Lower lobe of right lung (tissue), 2 donors: ENCODE measurements at regions not wholly inside any gene's neighbourhood (a gene's known extent, or its start where the extent isn't known, plus 50 kb on each side); places are given as distances from the start of the nearest gene placed in this dataset.

Experiments used
- ATAC-seq, 2 donors: fragments of 200-7000 bp; cut with Tn5 transposase; one replicate each; pipeline ENCODE4 v1.9.1; 2020 to 2022; ENCODE audit warnings: mild to moderate bottlenecking in 2 of 2, moderate library complexity in 2 of 2
- DNase-seq: peaks from one replicate; pipeline ENCODE4 v3.0.0-alpha.2; 2020
- H3K27ac ChIP-seq: fragments of 200-600 bp; one replicate; pipeline ENCODE4 v1.8.0; 2022
- H3K27me3 ChIP-seq: fragments of 200-600 bp; one replicate; pipeline ENCODE4 v1.8.0; 2022; ENCODE audit warnings: low read depth
- H3K36me3 ChIP-seq: fragments of 200-600 bp; one replicate; pipeline ENCODE4 v1.8.0; 2022; ENCODE audit warnings: mild to moderate bottlenecking
- H3K4me1 ChIP-seq: fragments of 200-600 bp; one replicate; pipeline ENCODE4 v1.8.0; 2022
- H3K4me3 ChIP-seq: fragments of 200-600 bp; one replicate; pipeline ENCODE4 v1.8.0; 2022; ENCODE audit warnings: mild to moderate bottlenecking
- H3K9me3 ChIP-seq: fragments of 200-600 bp; one replicate; pipeline ENCODE4 v1.8.0; 2022
- intact Hi-C: fragments of 100-400 bp; cut with DNase I; formaldehyde crosslinking; loops from one replicate; pipeline ENCODE4 v1.11.0; 2022
- TF ChIP-seq, protein P1 (sequence below): fragments of 200-600 bp; IDR thresholded peaks from one replicate; pipeline ENCODE4 v1.8.0; 2022; ENCODE audit warnings: antibody characterized with exemption, mild to moderate bottlenecking
- donor health status: DM: no; HTN: yes; CAD: no; lungs with severe emphysema.

- no peaks in the 10 kb centered on the region for H3K9me3 ChIP-seq
- H3K4me3 ChIP-seq, result no peak overlapping the region
- H3K27ac ChIP-seq, result no peak overlapping the region
- H3K4me1 ChIP-seq, result no peaks in the 10 kb centered on the region
- H3K27me3 ChIP-seq, result no peaks in the 10 kb centered on the region
- H3K36me3 ChIP-seq, result no peaks in the 10 kb centered on the region
- intact Hi-C loops, result no loop called here
- no peak for ATAC-seq
- TF ChIP-seq, protein P1, sequence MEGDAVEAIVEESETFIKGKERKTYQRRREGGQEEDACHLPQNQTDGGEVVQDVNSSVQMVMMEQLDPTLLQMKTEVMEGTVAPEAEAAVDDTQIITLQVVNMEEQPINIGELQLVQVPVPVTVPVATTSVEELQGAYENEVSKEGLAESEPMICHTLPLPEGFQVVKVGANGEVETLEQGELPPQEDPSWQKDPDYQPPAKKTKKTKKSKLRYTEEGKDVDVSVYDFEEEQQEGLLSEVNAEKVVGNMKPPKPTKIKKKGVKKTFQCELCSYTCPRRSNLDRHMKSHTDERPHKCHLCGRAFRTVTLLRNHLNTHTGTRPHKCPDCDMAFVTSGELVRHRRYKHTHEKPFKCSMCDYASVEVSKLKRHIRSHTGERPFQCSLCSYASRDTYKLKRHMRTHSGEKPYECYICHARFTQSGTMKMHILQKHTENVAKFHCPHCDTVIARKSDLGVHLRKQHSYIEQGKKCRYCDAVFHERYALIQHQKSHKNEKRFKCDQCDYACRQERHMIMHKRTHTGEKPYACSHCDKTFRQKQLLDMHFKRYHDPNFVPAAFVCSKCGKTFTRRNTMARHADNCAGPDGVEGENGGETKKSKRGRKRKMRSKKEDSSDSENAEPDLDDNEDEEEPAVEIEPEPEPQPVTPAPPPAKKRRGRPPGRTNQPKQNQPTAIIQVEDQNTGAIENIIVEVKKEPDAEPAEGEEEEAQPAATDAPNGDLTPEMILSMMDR, result no peak
- DNase-seq, result no peak
These were observed 386.6 kb downstream of the CENPC start for GRCh38 chr4:67158666-67159065.

DNA sequence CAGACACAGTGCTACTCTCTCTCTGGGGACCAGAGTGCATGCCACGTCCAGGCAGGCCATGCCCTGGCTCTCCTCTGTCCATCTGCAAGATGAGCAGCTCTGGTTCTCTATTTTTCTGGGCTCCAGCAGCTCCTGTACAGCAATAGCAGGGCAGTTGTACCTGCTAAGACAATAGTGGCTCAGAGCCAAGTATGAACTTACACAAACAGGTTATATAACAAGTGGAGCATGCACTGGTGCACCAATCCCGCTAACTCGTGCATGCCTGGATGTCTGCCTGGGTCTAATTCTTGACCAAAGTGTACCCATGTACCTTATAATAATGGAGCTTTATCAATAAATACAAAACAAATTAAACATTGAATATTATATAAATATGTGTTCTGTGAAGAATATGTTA, 392.3 kb downstream of the CENPC start:
- TF ChIP-seq, protein P1, result no peak
- no peak for ATAC-seq
- H3K9me3 ChIP-seq, result no peaks in the 10 kb centered on the region
- H3K27ac ChIP-seq, result no peak overlapping the region
- H3K4me3 ChIP-seq, result no peak overlapping the region
- intact Hi-C loops, result no loop called here
- no peaks in the 10 kb centered on the region for H3K4me1 ChIP-seq
- no peaks in the 10 kb centered on the region for H3K36me3 ChIP-seq
- DNase-seq, result no peak
- no peaks in the 10 kb centered on the region for H3K27me3 ChIP-seq

DNA sequence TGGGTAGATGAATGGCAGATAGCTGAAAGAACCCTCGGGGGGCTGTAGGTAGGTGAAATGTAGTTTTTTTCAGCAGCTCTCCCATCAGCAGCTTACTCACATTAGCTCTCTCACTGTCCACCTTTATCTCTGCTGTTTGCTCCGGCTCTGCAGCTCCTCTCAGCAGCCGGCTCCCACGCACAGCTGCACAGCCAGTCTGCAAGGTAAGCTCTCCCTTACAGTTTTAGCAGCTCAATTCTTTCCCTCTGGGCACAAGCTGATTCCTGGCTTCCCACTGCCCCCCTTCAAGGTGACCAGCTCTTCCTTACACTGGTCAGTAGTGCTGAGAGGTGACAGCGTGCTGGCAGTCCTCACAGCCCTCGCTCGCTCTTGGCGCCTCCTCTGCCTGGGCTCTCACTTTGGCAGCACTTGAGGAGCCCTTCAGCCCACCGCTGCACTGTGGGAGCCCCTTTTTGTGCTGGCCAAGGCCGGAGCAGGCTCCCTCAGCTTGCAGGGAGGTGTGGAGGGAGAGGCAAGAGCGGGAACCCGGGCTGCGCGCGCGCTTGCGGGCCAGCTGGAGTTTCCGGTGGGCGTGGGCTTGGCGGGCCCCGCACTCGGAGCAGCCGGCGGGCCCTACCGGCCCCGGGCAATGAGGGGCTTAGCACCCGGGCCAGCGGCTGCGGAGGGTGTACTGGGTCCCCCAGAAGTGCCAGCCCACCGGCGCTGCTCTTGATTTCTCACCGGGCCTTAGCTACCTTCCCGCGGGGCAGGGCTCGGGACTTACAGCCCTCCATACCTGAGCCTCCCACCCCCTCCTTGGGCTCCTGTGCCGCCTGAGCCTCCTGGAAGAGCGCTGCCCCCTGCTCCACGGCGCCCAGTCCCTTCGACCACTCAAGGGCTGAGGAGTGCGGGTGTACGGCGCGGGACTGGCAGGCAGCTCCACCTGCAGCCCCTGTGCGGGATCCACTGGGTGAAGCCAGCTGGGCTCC, 393.6 kb downstream of the CENPC start:
- Histone ChIP-seq H3K4me1 (no peaks in the 10 kb centered on the region), H3K27ac (no peak overlapping the region), H3K36me3 (no peaks in the 10 kb centered on the region), H3K4me3 (no peak overlapping the region), H3K27me3 (no peaks in the 10 kb centered on the region), H3K9me3 (no peaks in the 10 kb centered on the region)
- TF ChIP-seq, protein P1, result no peak
- DNase-seq, result peak; percentile 44
- ATAC-seq, result no peak
- intact Hi-C loops, result no loop called here

- H3K4me3 ChIP-seq, result no peak overlapping the region
- H3K9me3 ChIP-seq, result no peaks in the 10 kb centered on the region
- H3K36me3 ChIP-seq, result no peaks in the 10 kb centered on the region
- no peak for ATAC-seq
- intact Hi-C loops, result no loop called here
- no peaks in the 10 kb centered on the region for H3K4me1 ChIP-seq
- H3K27me3 ChIP-seq, result no peaks in the 10 kb centered on the region
- DNase-seq, result no peak
- no peak overlapping the region for H3K27ac ChIP-seq
- TF ChIP-seq, protein P1, result no peak
These were observed 403.7 kb downstream of the CENPC start for GRCh38 chr4:67141586-67141985.

GRCh38 chr4:67134616-67135015, 410.7 kb downstream of the CENPC start:
- no peak for DNase-seq
- Histone ChIP-seq H3K4me3 (no peak overlapping the region), H3K27ac (no peak overlapping the region), H3K27me3 (no peaks in the 10 kb centered on the region), H3K9me3 (no peaks in the 10 kb centered on the region), H3K4me1 (no peaks in the 10 kb centered on the region), H3K36me3 (no peaks in the 10 kb centered on the region)
- intact Hi-C loops, result no loop called here
- TF ChIP-seq, protein P1, result no peak
- ATAC-seq, result no peak
